Adrenal gland (tissue), 9 donors: ENCODE measurements at regions not wholly inside any gene's neighbourhood (a gene's known extent, or its start where the extent isn't known, plus 50 kb on each side); places are given as distances from the start of the nearest gene placed in this dataset.

Experiments
- DNase-seq, 7 donors: peaks; one replicate each; pipeline ENCODE4 v3.0.0-alpha.2; 2019 to 2020
- H3K27ac ChIP-seq, 5 donors: fragments of 200-600 bp; sonication (generic) in 4 of 5; 1 replicate in 3 of 5; 2 replicates in 2 of 5; pipeline versions ENCODE4 v1.5.1 to v1.8.0; 2016 to 2020; ENCODE audit warnings: mild to moderate bottlenecking in 1 of 5
- H3K27me3 ChIP-seq: fragments of 200-600 bp; 2 replicates; pipeline ENCODE4 v1.8.0; 2021
- H3K36me3 ChIP-seq, 2 donors: fragments of 200-600 bp; replicated peaks in 1 of 2; 1 replicate in 1 of 2; 2 replicates in 1 of 2; pipeline versions ENCODE4 v1.5.1 to v1.8.0; 2018 to 2022
- H3K4me1 ChIP-seq, 2 donors: fragments of 200-600 bp; replicated peaks in 1 of 2; 1 replicate in 1 of 2; 2 replicates in 1 of 2; pipeline versions ENCODE4 v1.5.1 to v1.8.0; 2018 to 2021
- H3K4me3 ChIP-seq, 4 donors: fragments of 200-600 bp; sonication (generic) in 3 of 4; one replicate each; pipeline ENCODE4 v1.5.1; 2016 to 2018
- H3K9me3 ChIP-seq, 3 donors: fragments of 200-600 bp; sonication (generic) in 1 of 3; replicated peaks in 1 of 3; 1 replicate in 2 of 3; 2 replicates in 1 of 3; pipeline versions ENCODE4 v1.5.1 to v1.8.0; 2016 to 2021
- CTCF ChIP-seq, 6 experiments: fragments of 450-650 bp in 4 of 6; fragments of 200-600 bp in 2 of 6; sonication (generic) in 1 of 6; IDR thresholded peaks; 1 replicate in 5 of 6; 2 replicates in 1 of 6; pipeline versions ENCODE4 v1.5.1 to v1.8.0; 2016 to 2021; ENCODE audit warnings: antibody characterized with exemption in 6 of 6, mild to moderate bottlenecking in 2 of 6, moderate library complexity in 1 of 6
- POLR2A ChIP-seq, 2 donors: fragments of 450-650 bp; IDR thresholded peaks; one replicate each; pipeline ENCODE4 v1.6.1; 2017; ENCODE audit warnings: antibody characterized with exemption in 2 of 2, mild to moderate bottlenecking in 2 of 2, moderate library complexity in 1 of 2
- WGBS, 4 donors: extraction: QIAGEN DNeasy Blood & Tissue Kit in 2 of 4; methylation state at CpG; one replicate each; pipeline versions ENCODE4 v1.1.5 to v1.1.7; 2013 to 2017; 5-methylcytosine and 5-hydroxymethylcytosine counted together
- intact Hi-C, 2 donors: fragments of 100-400 bp; cut with DNase I; formaldehyde crosslinking; loops; one replicate each; pipeline versions ENCODE4 v1.14.1 to v1.15.0; 2022 to 2023
- donor health status: healthy with polysubstance abuse.
- donor health status: Bipolar disorder and iron deficiency.
- donor health status: DM: yes; HTN: yes; CAD: no.
- donor health status: DM: no; HTN: no; CAD: no.
- donor health status: DM: no; HTN: no; CAD: no.

GRCh38 chr3:145752576-145752975 lies 408.4 kb downstream of the PLOD2 start:
- H3K4me1 ChIP-seq = no peaks in the 10 kb centered on the region
- H3K27ac ChIP-seq = no peak overlapping the region
- no peaks in the 10 kb centered on the region for H3K9me3 ChIP-seq
- H3K4me3 ChIP-seq = no peak overlapping the region
- DNase-seq = no peak
- 50 to 86% (median 63%) methylated on average over 1 of the region's 1 CpG for WGBS, 4 donors
- H3K27me3 ChIP-seq = no peaks in the 10 kb centered on the region
- intact Hi-C loops = no loop called here
- H3K36me3 ChIP-seq = no peaks in the 10 kb centered on the region
- TF ChIP-seq POLR2A (IDR thresholded peaks at IDR 0.05) (no peak), CTCF (IDR thresholded peaks at IDR 0.05) (no peak)

GRCh38 chr3:145754605-145755289 lies 406.2 kb downstream of the PLOD2 start:
- TF ChIP-seq POLR2A (IDR thresholded peaks at IDR 0.05) (no peak), CTCF (IDR thresholded peaks at IDR 0.05) (no peak)
- Histone ChIP-seq H3K27me3 (no peaks in the 10 kb centered on the region), H3K36me3 (no peaks in the 10 kb centered on the region), H3K4me1 (no peaks in the 10 kb centered on the region), H3K4me3 (no peak overlapping the region), H3K9me3 (no peaks in the 10 kb centered on the region), H3K27ac (no peak overlapping the region)
- DNase-seq = no peak
- intact Hi-C loops = no loop called here
- 76 to 84% (median 82%) methylated on average over 3 of the region's 3 CpGs for WGBS, 4 donors

- H3K4me1 ChIP-seq = no peaks in the 10 kb centered on the region
- no peak for DNase-seq
- no peak overlapping the region for H3K27ac ChIP-seq
- intact Hi-C loops = no loop called here
- H3K27me3 ChIP-seq = no peaks in the 10 kb centered on the region
- H3K9me3 ChIP-seq = no peaks in the 10 kb centered on the region
- TF ChIP-seq CTCF (IDR thresholded peaks at IDR 0.05) = no peak
- no peak for TF ChIP-seq POLR2A (IDR thresholded peaks at IDR 0.05)
- WGBS, 4 donors = 69 to 85% (median 73%) methylated on average over 1 of the region's 1 CpG
- H3K4me3 ChIP-seq = no peak overlapping the region
- no peaks in the 10 kb centered on the region for H3K36me3 ChIP-seq
These were observed 400.9 kb downstream of the PLOD2 start for GRCh38 chr3:145760036-145760435.

GRCh38 chr3:145767909-145768308 lies 393.1 kb downstream of the PLOD2 start:
- H3K4me1 ChIP-seq = no peaks in the 10 kb centered on the region
- H3K4me3 ChIP-seq = no peak overlapping the region
- H3K9me3 ChIP-seq = no peaks in the 10 kb centered on the region
- WGBS, 4 donors = 0 to 46% (median 1%) methylated on average over 1 of the region's 1 CpG
- TF ChIP-seq CTCF (IDR thresholded peaks at IDR 0.05) (peak in 2 of 6 experiments; percentile 24 to 27), POLR2A (IDR thresholded peaks at IDR 0.05) (no peak)
- H3K27me3 ChIP-seq = no peaks in the 10 kb centered on the region
- H3K27ac ChIP-seq = no peak overlapping the region
- no peaks in the 10 kb centered on the region for H3K36me3 ChIP-seq
- intact Hi-C loops = no loop called here
- DNase-seq = no peak
